Heart left ventricle (tissue), 16 donors: ENCODE measurements at regions not wholly inside any gene's neighbourhood (a gene's known extent, or its start where the extent isn't known, plus 50 kb on each side); places are given as distances from the start of the nearest gene placed in this dataset.

Source experiments
- ATAC-seq, 4 donors: fragments of 200-7000 bp; cut with Tn5 transposase; one replicate each; pipeline ENCODE4 v1.9.1; 2020 to 2022; ENCODE audit warnings: moderate library complexity in 4 of 4, mild to moderate bottlenecking in 3 of 4, moderate number of reproducible peaks in 1 of 4
- DNase-seq, 5 donors: peaks; one replicate each; pipeline ENCODE4 v3.0.0-alpha.2; 2020
- H3K27ac ChIP-seq, 12 donors: fragments of 200-600 bp; sonication (generic) in 4 of 12; one replicate each; pipeline versions ENCODE4 v1.5.0 to v1.8.0; 2016 to 2022; ENCODE audit warnings: mild to moderate bottlenecking in 2 of 12
- H3K27me3 ChIP-seq, 9 donors: fragments of 200-600 bp; sonication (generic) in 2 of 9; one replicate each; pipeline versions ENCODE4 v1.5.1 to v1.8.0; 2016 to 2022; ENCODE audit warnings: mild to moderate bottlenecking in 3 of 9
- H3K36me3 ChIP-seq, 9 donors: fragments of 200-600 bp; sonication (generic) in 2 of 9; one replicate each; pipeline versions ENCODE4 v1.5.0 to v1.8.0; 2018 to 2022; ENCODE audit warnings: mild to moderate bottlenecking in 2 of 9
- H3K4me1 ChIP-seq, 12 donors: fragments of 200-600 bp; sonication (generic) in 4 of 12; one replicate each; pipeline versions ENCODE4 v1.5.0 to v1.8.0; 2016 to 2022; ENCODE audit warnings: mild to moderate bottlenecking in 3 of 12
- H3K4me3 ChIP-seq, 12 donors: fragments of 200-600 bp; sonication (generic) in 4 of 12; one replicate each; pipeline versions ENCODE4 v1.5.0 to v1.8.0; 2017 to 2022; ENCODE audit warnings: mild to moderate bottlenecking in 9 of 12, moderate library complexity in 4 of 12
- H3K9me3 ChIP-seq, 12 donors: fragments of 200-600 bp; sonication (generic) in 4 of 12; one replicate each; pipeline versions ENCODE4 v1.5.0 to v1.8.0; 2016 to 2022; ENCODE audit warnings: mild to moderate bottlenecking in 1 of 12
- CTCF ChIP-seq, 12 donors: fragments of 200-600 bp; sonication (generic) in 4 of 12; IDR thresholded peaks; one replicate each; pipeline versions ENCODE4 v1.5.0 to v1.8.0; 2018 to 2022; ENCODE audit warnings: antibody characterized with exemption in 12 of 12, mild to moderate bottlenecking in 5 of 12
- POLR2A ChIP-seq, 2 donors: fragments of 450-650 bp; IDR thresholded peaks; one replicate each; pipeline ENCODE4 v1.6.1; 2017; ENCODE audit warnings: antibody characterized with exemption in 2 of 2, mild to moderate bottlenecking in 2 of 2, moderate library complexity in 2 of 2
- WGBS, 4 donors: extraction: QIAGEN DNeasy Blood & Tissue Kit in 2 of 4; methylation state at CpG; one replicate each; pipeline versions ENCODE4 v1.1.5 to v1.1.7; 2013 to 2018; 5-methylcytosine and 5-hydroxymethylcytosine counted together
- intact Hi-C, 10 donors: fragments of 100-400 bp; cut with DNase I; formaldehyde crosslinking; loops; one replicate each; pipeline versions ENCODE4 v1.11.1 to v1.14.2; 2022
- donor health status: ischemic (EF 13 %, LVEDD 7.1; RV severe dilation, severe dysfunction).
- donor health status: healthy with polysubstance abuse.
- donor health status: DM: no; HTN: yes; CAD: no.
- donor health status: DM: no; HTN: no; CAD: no.
- donor health status: ischemic (EF 25% LVEDD 6.9; RV normal size, moderate dysfunction).
- donor health status: ischemic (EF 25% LVEDD 5.7; RV mildly dilated, moderate dysfunction).
- donor health status: healthy.
- donor health status: DM: yes; HTN: yes; CAD: no.
- donor health status: ischemic (EF 35%, LVEDD 5.7; RV mildly dilated, moderate dysfunction).
- donor health status: nonischemic (EF 11% LVEDD 7.7; RV severe dilation, severe dysfunction).
- donor health status: DM: yes; HTN: yes; CAD: no.
- donor health status: PGD.
- donor health status: ischemic (EF 29% LVEDD 5.4; RV normal size, mild dysfunction).
- donor health status: nonischemic (EF 23%, LVEDD 6.1; RV moderate dilation, normal function).

- H3K9me3 ChIP-seq: no peaks in the 10 kb centered on the region
- ATAC-seq (peak in 3 of 4 donors; percentile 21 to 37 (median 25)), DNase-seq (peak; percentile 67 to 81 (median 74))
- H3K4me3 ChIP-seq: peak overlapping the region in 9 of 12 donors; percentile 10 to 46 (median 32)
- no peaks in the 10 kb centered on the region for H3K27me3 ChIP-seq
- WGBS, 4 donors: 10 to 30% (median 19%) methylated on average over 15 of the region's 15 CpGs
- intact Hi-C loops: loop anchor here in 9 of 10 donors (1.0 to 10.0 kb wide), 5 partner anchors 121 to 363 kb away; partner anchors contain the start of gene TBL1X (in 1 of the 9)
- H3K36me3 ChIP-seq: no peaks in the 10 kb centered on the region
- TF ChIP-seq POLR2A (IDR thresholded peaks at IDR 0.05) (no peak), CTCF (IDR thresholded peaks at IDR 0.05) (no peak)
- peak overlapping the region; percentile 44 to 96 (median 70) for H3K27ac ChIP-seq
- H3K4me1 ChIP-seq: peaks cover 0 to 44% (median 17%) of the 10 kb centered on the region in 12 donors
These were observed 123.3 kb upstream of the TBL1X start for GRCh38 chrX:9341291-9342201.

DNA sequence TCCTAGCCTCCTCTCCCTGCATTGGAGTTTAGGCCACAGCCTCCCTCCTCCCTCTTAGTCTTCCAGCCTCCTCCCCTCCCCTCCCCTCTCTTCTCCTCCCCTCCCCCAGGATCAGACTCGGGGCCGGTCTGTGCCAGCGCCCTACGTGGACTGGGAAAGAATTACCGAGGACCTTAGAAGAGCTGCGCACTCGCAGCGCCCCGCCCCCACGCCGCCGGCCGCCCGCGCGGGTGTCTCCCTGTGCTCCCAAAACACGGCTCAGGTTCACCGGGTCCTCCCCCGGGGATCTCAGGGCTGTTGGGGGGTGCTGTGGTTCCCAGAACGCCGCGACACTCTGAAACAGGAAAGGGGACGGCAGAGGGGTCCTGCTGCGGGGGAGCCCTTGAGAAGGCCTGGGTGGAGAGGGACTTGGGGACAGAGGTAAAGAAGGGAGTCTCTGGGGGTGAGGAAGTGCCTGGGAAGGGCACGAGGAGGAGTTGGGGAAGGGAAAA is 122.3 kb upstream of the TBL1X start:
- WGBS, 4 donors: 2 to 9% (median 2%) methylated on average over 21 to 25 of the region's 25 CpGs

DNA sequence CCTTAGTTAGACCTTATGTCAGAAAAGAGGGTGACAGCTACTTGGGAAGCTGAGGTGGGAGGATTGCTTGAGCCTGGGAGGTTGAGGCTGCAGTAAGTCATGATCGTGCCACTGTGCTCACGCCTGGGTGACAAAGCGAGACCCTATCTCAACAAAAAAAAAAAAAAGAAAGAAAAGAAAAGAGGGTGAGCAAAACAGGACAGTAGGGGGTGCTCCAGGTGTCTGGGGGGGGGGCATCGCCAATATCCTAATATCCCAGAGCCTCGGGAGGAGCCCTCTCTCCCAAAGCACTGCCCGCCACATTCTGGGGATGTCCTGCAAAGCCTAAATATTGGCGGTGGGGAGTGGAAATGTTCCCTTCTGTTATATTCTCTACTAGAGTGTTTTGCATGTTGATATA is 120.9 kb upstream of the TBL1X start:
- H3K4me1 ChIP-seq: peaks cover 0 to 36% (median 16%) of the 10 kb centered on the region in 12 donors
- H3K36me3 ChIP-seq: no peaks in the 10 kb centered on the region
- TF ChIP-seq POLR2A (IDR thresholded peaks at IDR 0.05) (no peak), CTCF (IDR thresholded peaks at IDR 0.05) (no peak)
- H3K27ac ChIP-seq: no peak overlapping the region
- DNase-seq (no peak), ATAC-seq (no peak)
- no peak overlapping the region for H3K4me3 ChIP-seq
- H3K27me3 ChIP-seq: no peaks in the 10 kb centered on the region
- intact Hi-C loops: loop anchor here in 7 of 10 donors (2.0 to 10.0 kb wide), 4 partner anchors 118 to 361 kb away; partner anchors contain the start of gene TBL1X (in 1 of the 7)
- 58 to 98% (median 84%) methylated on average over 7 of the region's 7 CpGs for WGBS, 4 donors
- no peaks in the 10 kb centered on the region for H3K9me3 ChIP-seq

More for the DNA sequence above, 122.3 kb upstream of the TBL1X start:
- DNase-seq: peak; percentile 83 to 88 (median 86)
- no peaks in the 10 kb centered on the region for H3K36me3 ChIP-seq
- peak overlapping the region in 9 of 12 donors; percentile 14 to 37 (median 31) for H3K4me3 ChIP-seq
- ATAC-seq: peak; percentile 86 to 94 (median 91)
- no peaks in the 10 kb centered on the region for H3K27me3 ChIP-seq
- H3K4me1 ChIP-seq: peaks cover 0 to 36% (median 16%) of the 10 kb centered on the region in 12 donors
- intact Hi-C loops: loop anchor here in 9 of 10 donors (1.0 to 10.0 kb wide), 5 partner anchors 120 to 362 kb away; partner anchors contain the start of gene TBL1X (in 1 of the 9)
- H3K27ac ChIP-seq: peak overlapping the region in 5 of 12 donors; percentile 6 to 41 (median 17)
- TF ChIP-seq CTCF (IDR thresholded peaks at IDR 0.05) (no peak), POLR2A (IDR thresholded peaks at IDR 0.05) (no peak)
- H3K9me3 ChIP-seq: no peaks in the 10 kb centered on the region

GRCh38 chrX:9345957-9346356 is 118.9 kb upstream of the TBL1X start:
- TF ChIP-seq CTCF (IDR thresholded peaks at IDR 0.05) (no peak), POLR2A (IDR thresholded peaks at IDR 0.05) (no peak)
- no peak for ATAC-seq
- Histone ChIP-seq H3K36me3 (no peaks in the 10 kb centered on the region), H3K27me3 (peaks cover 0 to 5% (median 0%) of the 10 kb centered on the region in 9 donors), H3K9me3 (no peaks in the 10 kb centered on the region), H3K4me3 (no peak overlapping the region), H3K4me1 (peaks cover 0 to 28% (median 6%) of the 10 kb centered on the region in 12 donors), H3K27ac (no peak overlapping the region)
- DNase-seq: no peak
- intact Hi-C loops: loop anchor here in 4 of 10 donors (5.0 to 10.0 kb wide), 4 partner anchors 106 to 359 kb away; partner anchors contain the start of gene TBL1X (in 1 of the 4)
- 89 to 95% (median 91%) methylated on average over 8 of the region's 8 CpGs for WGBS, 4 donors
